ENCODE measurements at regions not wholly inside any gene's neighbourhood (a gene's known extent, or its start where the extent isn't known, plus 50 kb on each side); places are given as distances from the start of the nearest gene placed in this dataset.
"Not testable (repeated sequence)": the region's sequence is repeated elsewhere in the genome, so short reads cannot be mapped to it uniquely, and the experiment has no call there.

- not testable (repeated sequence) for DNase-seq
Measured at GRCh38 chr2:132220589-132220988, 58.8 kb upstream of the ANKRD30BL start.

- DNase-seq, result not testable (repeated sequence)
Measured at GRCh38 chr2:132221886-132222285, 60.1 kb upstream of the ANKRD30BL start.

- DNase-seq, result no peak
Measured at GRCh38 chr2:132252191-132252893, 90.6 kb upstream of the ANKRD30BL start.

GRCh38 chr2:132252894-132253264, 91.1 kb upstream of the ANKRD30BL start:
- no peak for DNase-seq

- DNase-seq, result no peak
Measured at GRCh38 chr2:132253496-132254305, 91.9 kb upstream of the ANKRD30BL start.

GRCh38 chr2:132254306-132254919, 92.7 kb upstream of the ANKRD30BL start:
- not testable (repeated sequence) for DNase-seq

- DNase-seq, result no peak
Measured at GRCh38 chr2:132255714-132256113, 94.0 kb upstream of the ANKRD30BL start.

GRCh38 chr2:132256251-132256902, 94.6 kb upstream of the ANKRD30BL start:
- DNase-seq, result no peak

GRCh38 chr2:132256903-132257300, 95.2 kb upstream of the ANKRD30BL start:
- DNase-seq, result not testable (repeated sequence)

- DNase-seq, result not testable (repeated sequence)
Measured at GRCh38 chr2:132257301-132258171, 95.8 kb upstream of the ANKRD30BL start.

GRCh38 chr2:132259276-132259675, 97.5 kb upstream of the ANKRD30BL start:
- DNase-seq, result not testable (repeated sequence)

GRCh38 chr2:132265595-132265994, 103.8 kb upstream of the ANKRD30BL start:
- not testable (repeated sequence) for DNase-seq

- DNase-seq, result no peak
Measured at GRCh38 chr2:132267105-132267497, 105.3 kb upstream of the ANKRD30BL start.

- DNase-seq, result not testable (repeated sequence)
Measured at GRCh38 chr2:132267498-132268283, 105.9 kb upstream of the ANKRD30BL start.

- not testable (repeated sequence) for DNase-seq
Measured at GRCh38 chr2:132268284-132268976, 106.7 kb upstream of the ANKRD30BL start.

- no peak for DNase-seq
Measured at GRCh38 chr2:132268977-132269523, 107.3 kb upstream of the ANKRD30BL start.

- no peak for DNase-seq
Measured at GRCh38 chr2:132270255-132270654, 108.5 kb upstream of the ANKRD30BL start.

- no peak for DNase-seq
Measured at GRCh38 chr2:132270981-132271546, 109.3 kb upstream of the ANKRD30BL start.

- DNase-seq, result not testable (repeated sequence)
Measured at GRCh38 chr2:132271794-132272193, 110.0 kb upstream of the ANKRD30BL start.

- DNase-seq, result no peak
Measured at GRCh38 chr2:132272713-132273112, 111.0 kb upstream of the ANKRD30BL start.

Measured in NCI-H345 (cell line).